ENCODE measurements at regions not wholly inside any gene's neighbourhood (a gene's known extent, or its start where the extent isn't known, plus 50 kb on each side); places are given as distances from the start of the nearest gene placed in this dataset.

DNA sequence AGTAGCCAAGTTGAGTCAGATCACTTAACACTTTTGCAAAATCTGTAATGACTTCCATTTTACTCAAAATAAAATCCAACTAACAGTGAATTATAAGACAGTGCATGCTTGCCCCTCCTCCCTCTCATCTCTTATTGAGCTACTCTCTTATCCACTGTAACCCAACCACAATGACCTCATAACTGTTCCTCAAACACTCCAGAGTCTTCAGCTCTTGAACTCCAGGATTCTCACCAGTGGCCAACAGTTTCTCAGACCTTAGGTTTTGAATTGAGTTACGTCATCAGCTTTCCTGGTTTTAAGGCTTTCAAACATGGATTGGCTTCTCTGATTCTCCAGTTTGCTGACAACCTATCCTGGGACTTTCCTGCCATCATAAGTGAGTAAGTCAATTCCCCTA lies 938.3 kb downstream of the RAB28 start:
- no peak for TF ChIP-seq CTCF (IDR thresholded peaks at IDR 0.05)
- TF ChIP-seq POLR2A (IDR thresholded peaks at IDR 0.05): no peak

Data from heart left ventricle (tissue), 13 donors.